HCT116 (cell line): ENCODE measurements at regions not wholly inside any gene's neighbourhood (a gene's known extent, or its start where the extent isn't known, plus 50 kb on each side); places are given as distances from the start of the nearest gene placed in this dataset.

Experiments used
- ATAC-seq: fragments of 200-7000 bp; cut with Tn5 transposase; 2 replicates; pipeline ENCODE4 v1.9.1; 2020; ENCODE audit warnings: mild to moderate bottlenecking, moderate library complexity
- BruUV-seq: library from RNA; stranded (reverse); fragments of 400-500 nt; replicated peaks from 2 replicates; lab custom pipeline; 2021; lab: Mats Ljungman, UMichigan
- CTCF ChIA-PET: fragments of 300-600 bp; sonication (Branson Sonifier 250); formaldehyde crosslinking; loops from one replicate; lab custom pipeline; 2021; ENCODE audit warnings: antibody characterized with exemption; lab: Charles Lee
- POLR2A ChIA-PET: fragments of 300-600, 350-600 bp; sonication (Branson Sonifier 250); formaldehyde crosslinking; loops from one replicate; lab custom pipeline; 2021; ENCODE audit warnings: antibody characterized with exemption; lab: Charles Lee
- RAD21 ChIA-PET, 2 experiments: fragments of 300-600 bp; sonication (Branson Sonifier 250); formaldehyde crosslinking; loops; one replicate each; lab custom pipeline; 2023; ENCODE audit warnings: low total read pairs in 2 of 2; ENCODE audit not compliant: uncharacterized antibody in 2 of 2, unreplicated experiment in 2 of 2, low non-redundant PET in 1 of 2; lab: Charles Lee
- DNase-seq: peaks from one replicate; pipeline ENCODE4 v3.0.0-alpha.2; 2010; ENCODE audit warnings: low read depth, low spot score
- H2AFZ ChIP-seq: fragments of 200-600 bp; shearing (Covaris generic), sonication (generic); 2 replicates; pipeline ENCODE4 v1.6.1; 2017; ENCODE audit warnings: low read depth, mixed run types, mixed read lengths, antibody characterized with exemption, low read length; ENCODE audit not compliant: poor library complexity, severe bottlenecking
- H3K27ac ChIP-seq: 2 replicates; pipeline ENCODE4 v1.5.1; 2012; ENCODE audit warnings: low read depth, low read length
- H3K27me3 ChIP-seq: fragments of 200-600 bp; sonication (generic); 2 replicates; pipeline ENCODE4 v1.6.1; 2016; ENCODE audit warnings: mixed run types, low read length, mixed read lengths; ENCODE audit not compliant: insufficient read depth
- H3K36me3 ChIP-seq, 2 experiments: fragments of 200-500 bp in 1 of 2; fragments of 200-600 bp in 1 of 2; sonication (Bioruptor generic) in 1 of 2; sonication (generic) in 1 of 2; 2 replicates each; pipeline versions ENCODE4 v1.5.1 to v1.6.1; 2014 to 2016; ENCODE audit warnings: low read length in 2 of 2, inconsistent platforms in 1 of 2, mixed read lengths in 1 of 2, mixed run types in 1 of 2; ENCODE audit not compliant: insufficient read depth in 2 of 2, control insufficient read depth in 1 of 2
- H3K4me1 ChIP-seq, 2 experiments: fragments of 200-600 bp in 1 of 2; sonication (generic) in 1 of 2; 2 replicates each; pipeline versions ENCODE4 v1.5.1 to v1.6.1; 2012 to 2017; ENCODE audit warnings: low read length in 2 of 2, inconsistent platforms in 1 of 2, mild to moderate bottlenecking in 1 of 2, mixed read lengths in 1 of 2, mixed run types in 1 of 2, moderate library complexity in 1 of 2; ENCODE audit not compliant: insufficient read depth in 2 of 2, control insufficient read depth in 1 of 2
- H3K4me2 ChIP-seq: fragments of 200-600 bp; sonication (generic); 2 replicates; pipeline ENCODE4 v1.6.1; 2017; ENCODE audit warnings: mixed run types, low read length, mixed read lengths
- H3K4me3 ChIP-seq, 2 experiments: fragments of 200-600 bp in 1 of 2; sonication (generic) in 1 of 2; replicated peaks in 1 of 2; 2 replicates each; pipeline ENCODE4 v1.5.1; 2011 to 2016; ENCODE audit warnings: low read length in 2 of 2, control low read depth in 1 of 2, low read depth in 1 of 2, mild to moderate bottlenecking in 1 of 2, mixed read lengths in 1 of 2, mixed run types in 1 of 2
- H3K79me2 ChIP-seq: fragments of 200-600 bp; sonication (generic); 2 replicates; pipeline ENCODE4 v1.6.1; 2017; ENCODE audit warnings: mild to moderate bottlenecking, mixed run types, low read length, moderate library complexity, mixed read lengths; ENCODE audit not compliant: insufficient read depth
- H3K9ac ChIP-seq: fragments of 200-600 bp; sonication (generic); 2 replicates; pipeline ENCODE4 v1.6.1; 2016; ENCODE audit warnings: low read length, mixed read lengths
- H3K9me2 ChIP-seq: fragments of 200-600 bp; sonication (generic), shearing (Covaris generic); 2 replicates; pipeline ENCODE4 v1.6.1; 2017; ENCODE audit warnings: mixed run types, mild to moderate bottlenecking, moderate library complexity; ENCODE audit not compliant: insufficient read depth
- H3K9me3 ChIP-seq, 2 experiments: fragments of 200-500 bp in 1 of 2; fragments of 200-600 bp in 1 of 2; sonication (Bioruptor generic) in 1 of 2; sonication (generic) in 1 of 2; 2 replicates each; pipeline ENCODE4 v1.6.1; 2014 to 2017; ENCODE audit warnings: low read length in 2 of 2, mixed read lengths in 2 of 2, inconsistent platforms in 1 of 2, low read depth in 1 of 2, mild to moderate bottlenecking in 1 of 2, mixed run types in 1 of 2, moderate library complexity in 1 of 2; ENCODE audit not compliant: control insufficient read depth in 1 of 2, insufficient read depth in 1 of 2
- H4K20me1 ChIP-seq: fragments of 200-600 bp; sonication (generic), shearing (Covaris generic); 2 replicates; pipeline ENCODE4 v1.6.1; 2017; ENCODE audit warnings: mixed run types, mild to moderate bottlenecking, moderate library complexity; ENCODE audit not compliant: insufficient read depth
- CTCF ChIP-seq, 3 experiments: fragments of 200-600 bp in 1 of 3; sonication (generic) in 1 of 3; IDR thresholded peaks in 2 of 3; conservative IDR thresholded peaks in 1 of 3; 2 replicates each; pipeline ENCODE4 v1.5.1; 2012 to 2017; ENCODE audit warnings: low read depth in 2 of 3, low read length in 2 of 3, antibody characterized with exemption in 1 of 3, borderline replicate concordance in 1 of 3, control low read depth in 1 of 3, mild to moderate bottlenecking in 1 of 3, mixed read lengths in 1 of 3, mixed run types in 1 of 3, moderate library complexity in 1 of 3; ENCODE audit not compliant: insufficient read depth in 1 of 3
- EGR1 ChIP-seq: IDR thresholded peaks from 2 replicates; pipeline ENCODE4 v1.6.1; 2012; ENCODE audit warnings: low read depth
- ELF1 ChIP-seq: IDR thresholded peaks from 2 replicates; pipeline ENCODE4 v1.6.1; 2012; ENCODE audit warnings: low read depth, borderline replicate concordance
- EZH2phosphoT487 ChIP-seq: fragments of 200-600 bp; IDR thresholded peaks from 2 replicates; pipeline ENCODE4 v1.6.1; 2018; ENCODE audit warnings: antibody characterized with exemption, borderline replicate concordance
- POLR2A ChIP-seq: IDR thresholded peaks from 2 replicates; pipeline ENCODE4 v1.7.0; 2011; ENCODE audit warnings: borderline replicate concordance; ENCODE audit not compliant: insufficient read depth, insufficient read length; ENCODE audit errors: extremely low read depth
- ZBTB33 ChIP-seq: IDR thresholded peaks from 2 replicates; pipeline ENCODE4 v1.6.1; 2011; ENCODE audit warnings: mild to moderate bottlenecking, low read length, moderate library complexity; ENCODE audit not compliant: insufficient replicate concordance; ENCODE audit errors: extremely low read depth
- intact Hi-C: fragments of 100-400 bp; cut with micrococcal nuclease; formaldehyde crosslinking; loops from 2 replicates; pipeline ENCODE4 v1.10.0; 2022

- Histone ChIP-seq H2AFZ (no peak overlapping the region), H3K4me3 (no peak overlapping the region), H3K9me2 (no peaks in the 10 kb centered on the region), H3K9me3 (no peaks in the 10 kb centered on the region), H3K9ac (no peak overlapping the region), H3K4me1 (no peaks in the 10 kb centered on the region), H3K4me2 (no peak overlapping the region), H3K79me2 (no peaks in the 10 kb centered on the region), H3K27ac (no peak overlapping the region), H4K20me1 (no peaks in the 10 kb centered on the region), H3K36me3 (no peaks in the 10 kb centered on the region), H3K27me3 (no peaks in the 10 kb centered on the region)
- ATAC-seq: no peak
- BruUV-seq: no TSS peak
- no peak for DNase-seq
- CTCF ChIA-PET: no interaction called here
- POLR2A ChIA-PET: no interaction called here
- RAD21 ChIA-PET: no interaction called here
- TF ChIP-seq CTCF (IDR thresholded peaks at IDR 0.05 in 2 of 3, conservative IDR thresholded peaks at IDR 0.05 in 1 of 3; ENCODE audit: borderline replicate concordance in 1 of 3, insufficient read depth in 1 of 3, low read depth in 2 of 3, low read length in 2 of 3) (no peak), EZH2phosphoT487 (no peak), EGR1 (no peak), ELF1 (no peak), ZBTB33 (no peak)
- intact Hi-C loops: no loop called here
These were observed 150.6 kb upstream of the TGFBR2 start for GRCh38 chr3:30455840-30456239.

DNA sequence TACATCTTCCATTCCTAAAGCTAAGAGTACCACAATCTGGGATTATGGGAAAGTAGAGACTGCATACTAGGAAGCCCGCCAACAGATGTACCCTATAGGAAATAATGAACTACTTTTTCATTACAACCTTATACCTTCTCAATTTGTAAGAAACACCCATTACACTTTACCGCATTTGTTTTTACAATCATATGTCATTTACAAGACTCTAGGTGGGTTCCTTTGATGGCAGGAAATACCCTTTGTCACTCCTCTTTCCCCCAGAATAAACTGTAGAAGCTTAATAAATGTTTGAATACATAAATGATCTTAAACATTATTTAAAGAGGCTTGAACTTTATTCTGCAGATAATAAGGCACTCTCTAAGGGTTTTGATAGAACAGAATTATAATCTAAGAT lies 150.1 kb upstream of the TGFBR2 start:
- BruUV-seq: no TSS peak
- no peak overlapping the region for H3K4me3 ChIP-seq
- no peaks in the 10 kb centered on the region for H3K9me2 ChIP-seq
- H3K79me2 ChIP-seq: no peaks in the 10 kb centered on the region
- H3K27me3 ChIP-seq: no peaks in the 10 kb centered on the region
- no peaks in the 10 kb centered on the region for H3K9me3 ChIP-seq
- TF ChIP-seq POLR2A: no peak
- RAD21 ChIA-PET: no interaction called here
- no peak overlapping the region for H3K9ac ChIP-seq
- H3K36me3 ChIP-seq: no peaks in the 10 kb centered on the region
- POLR2A ChIA-PET: no interaction called here
- CTCF ChIA-PET: no interaction called here
- no peak overlapping the region for H3K4me2 ChIP-seq
- H2AFZ ChIP-seq: no peak overlapping the region
- H3K4me1 ChIP-seq: no peaks in the 10 kb centered on the region
- ATAC-seq: no peak
- DNase-seq: no peak
- intact Hi-C loops: no loop called here
- no peaks in the 10 kb centered on the region for H4K20me1 ChIP-seq
- H3K27ac ChIP-seq: no peak overlapping the region
